Natural killer cell (primary cell): ENCODE measurements at regions not wholly inside any gene's neighbourhood (a gene's known extent, or its start where the extent isn't known, plus 50 kb on each side); places are given as distances from the start of the nearest gene placed in this dataset.

Experiments
- ATAC-seq, 3 donors: fragments of 150-1000 bp in 2 of 3; fragments of 200-7000 bp in 1 of 3; cut with Tn5 transposase; 1 replicate in 1 of 3; 2 replicates in 2 of 3; pipeline ENCODE4 v1.10.0; 2021; ENCODE audit warnings: mild to moderate bottlenecking in 2 of 3, moderate library complexity in 2 of 3
- DNase-seq, 2 donors: peaks; one replicate each; pipeline versions ENCODE4 v3.0.0 to v3.0.0-alpha.2; 2013 to 2021; ENCODE audit warnings: mixed read lengths in 1 of 2
- H3K27ac ChIP-seq: one replicate; pipeline ENCODE4 v1.5.1; 2013; ENCODE audit warnings: mild to moderate bottlenecking, low read length
- H3K27me3 ChIP-seq: one replicate; pipeline ENCODE4 v1.6.1; 2013; ENCODE audit warnings: low read length; ENCODE audit not compliant: control insufficient read depth, insufficient read depth
- H3K36me3 ChIP-seq: one replicate; pipeline ENCODE4 v1.6.1; 2013; ENCODE audit warnings: low read length; ENCODE audit not compliant: control insufficient read depth, insufficient read depth
- H3K4me1 ChIP-seq: one replicate; pipeline ENCODE4 v1.6.1; 2013; ENCODE audit warnings: low read length; ENCODE audit not compliant: control insufficient read depth, insufficient read depth
- H3K4me3 ChIP-seq: one replicate; pipeline ENCODE4 v1.5.1; 2013; ENCODE audit warnings: low read length
- H3K9me3 ChIP-seq: one replicate; pipeline ENCODE4 v1.6.1; 2013; ENCODE audit warnings: low read length; ENCODE audit not compliant: control insufficient read depth, insufficient read depth
- H3K27ac Mint-ChIP-seq, 2 donors: one replicate each; pipeline ENCODE4 v1.8.0; 2022; ENCODE audit warnings: mild to moderate bottlenecking in 2 of 2, mixed read lengths in 2 of 2, moderate library complexity in 1 of 2
- H3K27me3 Mint-ChIP-seq, 2 donors: one replicate each; pipeline ENCODE4 v1.8.0; 2022; ENCODE audit warnings: low read depth in 2 of 2, mixed read lengths in 2 of 2
- H3K36me3 Mint-ChIP-seq: one replicate; pipeline ENCODE4 v1.8.0; 2022; ENCODE audit warnings: mixed read lengths
- H3K4me1 Mint-ChIP-seq, 2 donors: one replicate each; pipeline ENCODE4 v1.8.0; 2022; ENCODE audit warnings: mixed read lengths in 2 of 2
- H3K4me3 Mint-ChIP-seq: one replicate; pipeline ENCODE4 v1.8.0; 2022; ENCODE audit warnings: mild to moderate bottlenecking, moderate library complexity, mixed read lengths
- H3K9me3 Mint-ChIP-seq, 2 donors: one replicate each; pipeline ENCODE4 v1.8.0; 2022; ENCODE audit warnings: mixed read lengths in 2 of 2
- CTCF ChIP-seq: fragments of 200-600 bp; IDR thresholded peaks from one replicate; pipeline ENCODE4 v1.8.0; 2022; ENCODE audit warnings: antibody characterized with exemption
- WGBS: methylation state at CpG from one replicate; pipeline ENCODE4 v1.1.7; 2013; ENCODE audit warnings: missing lambda C conversion rate; ENCODE audit not compliant: insufficient coverage; 5-methylcytosine and 5-hydroxymethylcytosine counted together
- intact Hi-C: fragments of 100-400 bp; cut with micrococcal nuclease; formaldehyde crosslinking; loops from one replicate; pipeline ENCODE4 v1.14.2; 2022

GRCh38 chr15:95996494-95996893, 334.0 kb upstream of the NR2F2 start:
- ATAC-seq (peak in 1 of 3 donors; percentile 50), DNase-seq (peak in 1 of 2 donors; percentile 39)
- H3K9me3 Mint-ChIP-seq = no peaks in the 10 kb centered on the region
- 2% methylated on average over 4 of the region's 4 CpGs for WGBS
- Histone ChIP-seq H3K36me3 (no peaks in the 10 kb centered on the region), H3K4me3 (no peak overlapping the region), H3K27ac (no peak overlapping the region), H3K9me3 (no peaks in the 10 kb centered on the region), H3K27me3 (peaks cover 6% of the 10 kb centered on the region), H3K4me1 (no peaks in the 10 kb centered on the region)
- intact Hi-C loops = no loop called here
- H3K36me3 Mint-ChIP-seq = no peaks in the 10 kb centered on the region
- H3K4me1 Mint-ChIP-seq = peaks cover 23 to 36% of the 10 kb centered on the region in 2 donors
- TF ChIP-seq CTCF = no peak
- H3K27me3 Mint-ChIP-seq = peaks cover 15 to 43% of the 10 kb centered on the region in 2 donors
- H3K4me3 Mint-ChIP-seq = no peak overlapping the region
- no peak overlapping the region for H3K27ac Mint-ChIP-seq

- H3K4me1 Mint-ChIP-seq = peaks cover 23 to 36% of the 10 kb centered on the region in 2 donors
- no peak overlapping the region for H3K27ac Mint-ChIP-seq
- no peak for DNase-seq
- H3K4me3 ChIP-seq = no peak overlapping the region
- no peaks in the 10 kb centered on the region for H3K36me3 Mint-ChIP-seq
- no peak for TF ChIP-seq CTCF
- H3K9me3 Mint-ChIP-seq = no peaks in the 10 kb centered on the region
- H3K27me3 Mint-ChIP-seq = peaks cover 27 to 56% of the 10 kb centered on the region in 2 donors
- H3K9me3 ChIP-seq = no peaks in the 10 kb centered on the region
- no peak overlapping the region for H3K4me3 Mint-ChIP-seq
- H3K27me3 ChIP-seq = peaks cover 8% of the 10 kb centered on the region
- intact Hi-C loops = no loop called here
- H3K4me1 ChIP-seq = no peaks in the 10 kb centered on the region
- H3K36me3 ChIP-seq = no peaks in the 10 kb centered on the region
- H3K27ac ChIP-seq = no peak overlapping the region
- no peak for ATAC-seq
- WGBS = 94% methylated on average over 2 of the region's 4 CpGs
Measured at GRCh38 chr15:95998935-95999334, 331.6 kb upstream of the NR2F2 start.

DNA sequence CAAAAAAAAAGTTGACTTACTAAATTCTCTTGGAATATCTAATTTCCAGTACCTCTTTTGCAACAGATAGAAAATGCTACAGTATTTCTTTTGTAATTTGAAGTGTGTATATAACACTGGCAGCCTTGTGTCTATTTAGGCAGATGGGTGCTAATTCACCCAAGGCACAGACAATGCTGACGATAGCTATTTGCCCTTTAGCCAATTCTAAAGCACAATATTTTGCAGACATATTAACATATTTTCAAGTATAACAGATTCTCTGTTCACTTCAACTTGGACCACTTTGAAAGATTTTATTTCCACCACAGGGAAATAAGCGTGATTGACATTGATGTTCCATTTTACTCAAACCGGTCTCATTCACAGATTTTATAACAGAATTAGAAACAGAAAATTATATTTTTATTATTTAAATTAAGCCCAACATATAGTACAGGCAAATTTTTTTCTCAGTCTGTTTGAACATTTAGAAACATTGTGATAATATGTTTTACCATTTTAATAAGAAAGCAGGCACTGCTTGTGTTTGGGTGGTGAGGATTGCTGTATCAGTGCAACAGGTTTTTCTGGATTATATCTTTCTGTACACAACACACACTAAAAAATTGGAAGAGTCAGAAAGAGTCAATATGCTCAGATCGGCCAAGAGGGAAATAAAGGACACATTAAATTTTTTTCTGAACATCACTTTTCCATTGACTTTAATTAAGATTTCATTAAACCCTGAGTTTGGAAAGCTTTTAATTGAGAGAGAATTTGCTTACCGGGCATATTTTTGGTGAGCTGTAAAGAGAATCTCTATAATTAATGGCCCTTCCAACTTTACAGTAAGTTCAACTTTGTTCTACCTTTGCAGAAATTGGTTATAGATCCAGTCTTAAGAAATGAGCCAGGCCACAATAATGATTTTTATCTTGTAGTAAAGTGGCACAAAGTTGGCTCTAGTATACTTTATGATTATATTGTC, 327.3 kb upstream of the NR2F2 start:
- Histone ChIP-seq H3K27me3 (peaks cover 2% of the 10 kb centered on the region), H3K36me3 (no peaks in the 10 kb centered on the region), H3K4me3 (no peak overlapping the region), H3K9me3 (no peaks in the 10 kb centered on the region), H3K27ac (no peak overlapping the region), H3K4me1 (no peaks in the 10 kb centered on the region)
- TF ChIP-seq CTCF = no peak
- intact Hi-C loops = no loop called here
- Mint-ChIP-seq H3K27ac (no peak overlapping the region), H3K36me3 (no peaks in the 10 kb centered on the region), H3K9me3 (peaks cover 0 to 2% of the 10 kb centered on the region in 2 donors), H3K4me1 (peaks cover 0 to 5% of the 10 kb centered on the region in 2 donors), H3K4me3 (no peak overlapping the region), H3K27me3 (peaks cover 35 to 80% of the 10 kb centered on the region in 2 donors)
- DNase-seq (no peak), ATAC-seq (no peak)
- WGBS = 93% methylated on average over 2 of the region's 5 CpGs
